GM12872 (cell line): ENCODE measurements at regions not wholly inside any gene's neighbourhood (a gene's known extent, or its start where the extent isn't known, plus 50 kb on each side); places are given as distances from the start of the nearest gene placed in this dataset.

Experiments used
- TF ChIP-seq, protein P1 (sequence below): IDR thresholded peaks from 3 replicates; pipeline ENCODE4 v1.5.1; 2011; ENCODE audit warnings: low read depth, mild to moderate bottlenecking, low read length, moderate library complexity; ENCODE audit not compliant: insufficient read depth

DNA sequence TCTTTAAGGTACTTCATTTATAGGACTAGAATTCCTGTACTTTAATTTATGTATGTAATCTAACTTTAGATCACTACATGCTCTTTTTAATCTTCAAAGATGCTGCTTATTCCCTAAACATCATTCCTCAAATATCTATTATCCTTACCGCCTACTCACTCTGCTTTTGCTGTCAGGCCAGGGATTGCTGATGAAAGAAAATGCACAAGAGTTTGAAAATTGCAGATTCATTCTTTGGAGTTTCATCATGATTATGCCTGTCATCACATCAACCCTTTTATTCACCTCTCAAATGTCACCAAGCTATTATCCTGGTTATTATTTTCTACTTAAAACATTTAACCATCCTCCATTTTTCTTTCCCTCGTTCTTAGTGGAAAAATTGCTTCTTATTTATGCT is 802.7 kb downstream of the METTL15 start:
- TF ChIP-seq, protein P1, sequence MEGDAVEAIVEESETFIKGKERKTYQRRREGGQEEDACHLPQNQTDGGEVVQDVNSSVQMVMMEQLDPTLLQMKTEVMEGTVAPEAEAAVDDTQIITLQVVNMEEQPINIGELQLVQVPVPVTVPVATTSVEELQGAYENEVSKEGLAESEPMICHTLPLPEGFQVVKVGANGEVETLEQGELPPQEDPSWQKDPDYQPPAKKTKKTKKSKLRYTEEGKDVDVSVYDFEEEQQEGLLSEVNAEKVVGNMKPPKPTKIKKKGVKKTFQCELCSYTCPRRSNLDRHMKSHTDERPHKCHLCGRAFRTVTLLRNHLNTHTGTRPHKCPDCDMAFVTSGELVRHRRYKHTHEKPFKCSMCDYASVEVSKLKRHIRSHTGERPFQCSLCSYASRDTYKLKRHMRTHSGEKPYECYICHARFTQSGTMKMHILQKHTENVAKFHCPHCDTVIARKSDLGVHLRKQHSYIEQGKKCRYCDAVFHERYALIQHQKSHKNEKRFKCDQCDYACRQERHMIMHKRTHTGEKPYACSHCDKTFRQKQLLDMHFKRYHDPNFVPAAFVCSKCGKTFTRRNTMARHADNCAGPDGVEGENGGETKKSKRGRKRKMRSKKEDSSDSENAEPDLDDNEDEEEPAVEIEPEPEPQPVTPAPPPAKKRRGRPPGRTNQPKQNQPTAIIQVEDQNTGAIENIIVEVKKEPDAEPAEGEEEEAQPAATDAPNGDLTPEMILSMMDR: no peak

DNA sequence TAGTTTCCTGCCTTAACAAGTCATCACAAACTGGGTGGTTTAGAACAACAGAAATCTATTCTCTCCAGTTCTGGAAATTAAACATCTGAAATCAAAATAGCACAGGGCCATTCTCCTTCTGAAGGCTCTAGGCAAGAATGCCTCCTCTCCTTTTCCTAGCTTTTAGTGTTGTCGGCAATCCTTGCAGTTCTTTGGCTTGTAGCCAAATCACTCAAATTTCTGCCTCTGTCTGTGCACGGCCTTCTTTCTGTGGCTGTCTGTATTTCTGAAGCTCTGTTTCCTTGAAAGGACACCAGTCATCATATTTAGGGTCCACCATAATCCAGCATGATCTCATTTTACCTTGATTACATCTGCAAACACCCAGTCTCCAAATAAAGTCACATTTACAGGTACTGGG is 795.5 kb downstream of the METTL15 start:
- TF ChIP-seq, protein P1: no peak

DNA sequence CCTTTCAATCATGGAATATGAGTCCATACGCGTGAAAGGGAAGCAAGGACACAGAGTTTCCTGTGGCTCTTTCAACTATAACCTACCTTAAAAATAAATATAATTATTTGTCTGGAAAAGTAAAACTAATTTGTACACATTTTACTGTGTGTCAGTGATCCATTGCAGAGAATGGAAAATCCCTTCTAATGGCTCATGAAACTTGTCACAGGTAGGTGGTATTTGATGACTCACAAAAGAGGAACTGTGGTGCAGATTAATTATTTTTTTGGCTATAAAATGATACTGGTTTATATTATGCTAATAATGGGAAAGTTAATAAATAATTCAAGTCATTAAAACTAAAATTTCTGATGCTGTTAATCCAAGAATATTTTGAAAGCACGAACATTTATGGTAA is 792.2 kb downstream of the METTL15 start:
- TF ChIP-seq, protein P1: no peak

DNA sequence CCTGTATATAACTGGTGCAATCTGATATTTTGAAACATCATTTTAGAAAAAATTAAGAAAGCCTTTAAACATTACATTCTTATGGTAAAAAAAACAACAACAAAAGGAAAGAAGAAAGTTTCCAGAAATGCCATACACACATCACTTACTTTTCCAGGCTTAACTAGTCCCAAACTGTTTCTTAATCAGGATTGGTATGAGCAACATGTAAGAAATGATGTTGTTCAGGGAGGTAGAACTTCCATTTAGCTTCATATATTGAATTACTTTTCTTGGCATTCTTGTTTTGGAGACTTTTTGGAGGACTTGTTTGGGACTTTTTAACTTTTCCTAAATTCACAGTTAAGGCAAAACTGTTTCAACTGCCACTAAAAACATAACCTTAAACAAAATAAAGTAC is 791.5 kb downstream of the METTL15 start:
- TF ChIP-seq, protein P1: no peak

DNA sequence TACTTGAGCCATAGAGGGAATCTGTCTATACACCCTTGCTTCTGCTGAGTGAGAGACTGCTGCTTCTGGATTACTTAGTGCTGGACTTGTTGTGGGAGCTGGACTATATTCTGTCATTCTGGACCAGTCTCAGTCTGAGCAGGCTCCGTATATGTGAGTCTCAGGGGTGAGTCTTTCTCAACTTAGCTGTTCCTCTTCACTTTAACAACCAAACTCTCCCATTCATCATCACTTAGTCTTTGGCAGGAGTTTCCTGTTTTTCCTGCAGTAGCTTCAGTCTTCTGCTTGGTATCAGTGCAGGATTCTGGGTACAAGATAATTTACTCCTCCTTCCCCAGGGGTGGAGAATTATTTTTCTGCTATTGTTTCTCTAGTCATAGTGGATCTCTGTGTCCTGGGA is 779.5 kb downstream of the METTL15 start:
- TF ChIP-seq, protein P1: no peak

DNA sequence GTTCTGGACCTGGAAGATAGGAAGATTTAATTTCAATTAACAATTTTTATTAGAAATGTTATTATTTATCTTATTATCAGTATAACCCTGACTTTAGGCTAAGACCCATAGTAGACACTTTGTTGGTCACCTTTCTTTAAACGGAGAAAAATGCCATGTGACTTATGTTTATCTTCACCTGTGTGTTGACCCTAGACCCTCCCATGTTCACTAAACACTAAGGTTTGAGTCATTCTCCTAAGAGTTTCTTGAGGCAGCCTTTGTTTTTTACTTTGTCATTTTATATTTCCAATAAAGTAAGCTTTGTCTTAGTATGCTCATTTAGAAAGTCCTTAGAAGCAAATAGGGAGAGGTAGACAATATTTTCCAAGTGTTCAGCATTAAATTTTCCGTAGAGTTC is 771.7 kb downstream of the METTL15 start:
- TF ChIP-seq, protein P1: no peak

DNA sequence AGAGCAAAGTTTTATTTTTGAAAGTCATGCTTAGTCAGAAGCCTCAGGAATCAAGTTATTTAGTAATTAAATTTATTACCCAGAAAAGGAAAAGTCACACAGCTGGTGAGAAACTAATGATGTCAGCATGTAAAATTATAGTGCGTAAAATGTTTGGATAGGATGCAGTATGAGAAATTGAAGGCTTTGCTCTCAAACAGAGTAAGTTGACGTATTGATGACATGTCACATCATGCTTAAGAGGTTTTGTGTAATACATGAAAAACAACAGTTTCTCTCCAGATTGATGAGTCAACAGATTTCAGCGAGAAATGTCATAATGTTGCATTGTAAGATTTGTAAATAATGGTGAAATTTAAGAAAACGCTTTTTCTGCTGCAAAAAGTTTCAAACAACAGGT is 769.8 kb downstream of the METTL15 start:
- TF ChIP-seq, protein P1: no peak

DNA sequence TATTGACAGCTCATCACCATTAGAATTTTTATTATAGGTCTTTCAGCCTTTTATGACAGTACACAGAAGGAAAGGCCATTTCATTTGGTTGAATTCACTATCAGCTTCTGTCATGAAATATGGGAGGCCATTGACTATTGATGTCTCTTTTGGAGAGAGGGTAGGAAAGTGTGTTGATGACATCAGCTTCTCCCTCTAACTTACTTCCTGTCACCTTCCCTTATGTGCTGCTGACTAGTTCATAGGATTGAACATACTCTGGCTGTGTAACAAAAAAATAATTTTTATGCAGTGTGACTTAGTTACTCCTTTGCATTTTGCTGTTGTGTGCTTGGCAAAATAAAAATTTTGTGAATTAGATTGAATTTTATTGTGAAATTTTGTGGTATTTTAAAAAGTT is 769.2 kb downstream of the METTL15 start:
- TF ChIP-seq, protein P1: no peak
